Loucy (cell line): ENCODE measurements at regions not wholly inside any gene's neighbourhood (a gene's known extent, or its start where the extent isn't known, plus 50 kb on each side); places are given as distances from the start of the nearest gene placed in this dataset.
A peak's percentile ranks its signal among the peaks of the same experiment; 100 is the strongest.

ENCODE experiments used
- H2AFZ ChIP-seq: fragments of 200-600 bp; sonication (generic); 2 replicates; pipeline ENCODE4 v1.6.0; 2016; ENCODE audit warnings: antibody characterized with exemption, mild to moderate bottlenecking, low read length, moderate library complexity
- H3F3A ChIP-seq: fragments of 200-600 bp; 2 replicates; pipeline ENCODE4 v1.6.0; 2016; ENCODE audit warnings: antibody characterized with exemption, low read depth, mild to moderate bottlenecking
- H3K27me3 ChIP-seq: fragments of 200-600 bp; sonication (generic); 2 replicates; pipeline ENCODE4 v1.6.1; 2014; ENCODE audit warnings: low read length, mild to moderate bottlenecking; ENCODE audit not compliant: insufficient read depth, poor library complexity, severe bottlenecking
- H3K36me3 ChIP-seq: fragments of 200-600 bp; sonication (generic); 2 replicates; pipeline ENCODE4 v1.6.1; 2016; ENCODE audit warnings: low read length; ENCODE audit not compliant: insufficient read depth
- H3K4me1 ChIP-seq: fragments of 200-600 bp; sonication (generic); 2 replicates; pipeline ENCODE4 v1.5.1; 2014; ENCODE audit warnings: low read length, mild to moderate bottlenecking; ENCODE audit not compliant: insufficient read depth, poor library complexity, severe bottlenecking
- H3K4me2 ChIP-seq: fragments of 200-600 bp; sonication (generic); 2 replicates; pipeline ENCODE4 v1.6.0; 2014; ENCODE audit warnings: antibody characterized with exemption, low read length, low read depth, mild to moderate bottlenecking; ENCODE audit not compliant: poor library complexity, severe bottlenecking
- H3K4me3 ChIP-seq: fragments of 200-600 bp; sonication (generic); 2 replicates; pipeline ENCODE4 v1.5.1; 2014; ENCODE audit warnings: low read length, mild to moderate bottlenecking, mixed read lengths; ENCODE audit not compliant: poor library complexity, severe bottlenecking
- H3K79me2 ChIP-seq: fragments of 200-600 bp; sonication (generic); 2 replicates; pipeline ENCODE4 v1.6.1; 2014; ENCODE audit warnings: low read length; ENCODE audit not compliant: insufficient read depth
- H3K9ac ChIP-seq: fragments of 200-600 bp; sonication (generic); 2 replicates; pipeline ENCODE4 v1.6.0; 2014; ENCODE audit warnings: mild to moderate bottlenecking, low read depth, low read length, moderate library complexity; ENCODE audit not compliant: poor library complexity, severe bottlenecking
- H3K9me2 ChIP-seq: fragments of 200-600 bp; sonication (generic); replicated peaks from 2 replicates; pipeline ENCODE4 v1.6.1; 2016; ENCODE audit warnings: low read depth, low read length, mixed read lengths
- H3K9me3 ChIP-seq: fragments of 200-600 bp; sonication (generic); 2 replicates; pipeline ENCODE4 v1.6.1; 2014; ENCODE audit warnings: mild to moderate bottlenecking, antibody characterized with exemption, low read length, low read depth; ENCODE audit not compliant: insufficient read depth
- H4K20me1 ChIP-seq: fragments of 200-600 bp; sonication (generic); 2 replicates; pipeline ENCODE4 v1.6.0; 2014; ENCODE audit warnings: antibody characterized with exemption, low read length, mild to moderate bottlenecking; ENCODE audit not compliant: insufficient read depth, poor library complexity, severe bottlenecking
- CTCF ChIP-seq: fragments of 200-600 bp; sonication (generic); conservative IDR thresholded peaks from 2 replicates; pipeline ENCODE4 v1.5.1; 2014; ENCODE audit warnings: mild to moderate bottlenecking, antibody characterized with exemption, low read length
- EZH2phosphoT487 ChIP-seq: fragments of 200-600 bp; IDR thresholded peaks from 2 replicates; pipeline ENCODE4 v1.6.1; 2018; ENCODE audit warnings: antibody characterized with exemption, mild to moderate bottlenecking, moderate library complexity, borderline replicate concordance

DNA sequence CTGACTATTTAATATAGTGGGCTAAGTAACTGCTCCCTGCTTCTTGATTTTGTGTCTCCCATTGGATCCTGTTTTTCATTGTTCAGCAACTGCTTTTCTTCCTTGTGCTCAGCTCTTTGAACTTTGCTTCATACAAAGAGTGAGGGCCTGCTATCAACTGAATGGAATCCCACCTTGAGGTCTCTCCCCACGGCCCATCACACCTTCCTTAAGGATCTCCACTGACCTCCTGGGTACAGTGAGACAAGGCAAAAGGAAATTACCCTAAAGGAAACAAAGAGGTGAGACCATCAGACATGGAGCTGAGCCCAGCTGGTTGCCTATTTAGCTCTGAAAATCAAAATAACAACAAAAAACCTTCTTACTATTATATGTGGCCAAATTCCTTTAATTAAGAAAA lies 91.3 kb upstream of the RPL34 start:
- no peaks in the 10 kb centered on the region for H3K9me3 ChIP-seq
- no peak overlapping the region for H3K4me3 ChIP-seq
- H3K79me2 ChIP-seq = no peaks in the 10 kb centered on the region
- H3K36me3 ChIP-seq = no peaks in the 10 kb centered on the region
- H3K4me1 ChIP-seq = peaks cover 97% of the 10 kb centered on the region
- no peaks in the 10 kb centered on the region for H3K27me3 ChIP-seq
- H3K9ac ChIP-seq = peak overlapping the region; percentile 70
- no peaks in the 10 kb centered on the region for H4K20me1 ChIP-seq
- peaks cover 14% of the 10 kb centered on the region; the same call in 1 of the 2 replicates for H3F3A ChIP-seq
- H3K9me2 ChIP-seq = no peaks in the 10 kb centered on the region
- TF ChIP-seq EZH2phosphoT487 = no peak
- no peak for TF ChIP-seq CTCF
- H2AFZ ChIP-seq = no peak overlapping the region
- peak overlapping the region; percentile 72 for H3K4me2 ChIP-seq

DNA sequence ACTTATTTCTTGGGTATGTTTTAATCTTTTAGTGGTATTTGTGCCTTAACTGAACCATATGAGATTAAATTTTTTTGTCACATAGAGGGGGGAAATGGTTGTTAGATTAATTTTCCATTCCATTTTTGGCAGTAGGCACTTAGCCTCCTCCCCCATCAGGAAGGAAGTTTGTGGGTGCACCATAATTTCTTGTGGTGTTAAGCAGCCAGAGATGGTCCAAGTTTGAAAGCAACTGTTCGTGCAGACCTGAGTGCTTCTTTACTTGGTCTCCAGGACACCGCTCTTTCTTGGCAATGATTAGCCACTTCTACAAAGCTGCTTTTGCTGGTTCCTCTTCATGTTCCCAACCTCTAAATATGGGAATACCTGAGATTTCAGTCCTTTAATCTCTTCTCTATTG lies 92.7 kb upstream of the RPL34 start:
- no peaks in the 10 kb centered on the region for H4K20me1 ChIP-seq
- H3K27me3 ChIP-seq = no peaks in the 10 kb centered on the region
- H3K36me3 ChIP-seq = no peaks in the 10 kb centered on the region
- H3F3A ChIP-seq = peaks cover 14% of the 10 kb centered on the region; the same call in 1 of the 2 replicates
- H3K4me2 ChIP-seq = peak overlapping the region; percentile 72
- H3K9me2 ChIP-seq = no peaks in the 10 kb centered on the region
- H2AFZ ChIP-seq = no peak overlapping the region
- TF ChIP-seq CTCF (no peak), EZH2phosphoT487 (no peak)
- peaks cover 87% of the 10 kb centered on the region for H3K4me1 ChIP-seq
- H3K9ac ChIP-seq = peak overlapping the region; percentile 71
- no peaks in the 10 kb centered on the region for H3K9me3 ChIP-seq
- H3K4me3 ChIP-seq = peak overlapping the region; percentile 54
- H3K79me2 ChIP-seq = no peaks in the 10 kb centered on the region

DNA sequence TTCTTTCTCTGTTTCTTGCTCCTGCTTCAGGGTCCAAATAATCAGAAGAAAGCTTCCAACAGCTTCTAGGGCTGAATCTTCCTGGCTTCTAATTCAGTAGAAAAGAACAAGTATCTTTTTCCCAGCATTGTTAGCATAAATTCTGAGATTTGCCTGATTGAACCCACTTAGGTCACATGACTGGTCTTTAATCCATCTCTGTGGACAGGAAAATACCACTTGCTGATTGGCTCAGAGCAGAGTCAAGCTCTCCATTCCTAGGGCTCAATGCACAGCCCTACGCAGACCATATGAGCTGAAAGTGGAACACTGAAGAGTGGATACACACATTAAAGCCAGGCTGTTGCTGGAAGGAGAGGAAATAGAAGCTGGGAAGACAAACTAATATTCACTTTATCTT lies 99.6 kb upstream of the RPL34 start:
- Histone ChIP-seq H4K20me1 (no peaks in the 10 kb centered on the region), H3K36me3 (no peaks in the 10 kb centered on the region), H3K27me3 (no peaks in the 10 kb centered on the region), H3K79me2 (no peaks in the 10 kb centered on the region), H3K4me3 (no peak overlapping the region), H2AFZ (no peak overlapping the region), H3K9me3 (no peaks in the 10 kb centered on the region), H3K9me2 (no peaks in the 10 kb centered on the region), H3F3A (no peaks in the 10 kb centered on the region), H3K4me1 (peaks cover 43% of the 10 kb centered on the region), H3K4me2 (no peak overlapping the region), H3K9ac (no peak overlapping the region)
- TF ChIP-seq CTCF = no peak
- no peak for TF ChIP-seq EZH2phosphoT487
